ENCODE measurements at regions not wholly inside any gene's neighbourhood (a gene's known extent, or its start where the extent isn't known, plus 50 kb on each side); places are given as distances from the start of the nearest gene placed in this dataset.

DNA sequence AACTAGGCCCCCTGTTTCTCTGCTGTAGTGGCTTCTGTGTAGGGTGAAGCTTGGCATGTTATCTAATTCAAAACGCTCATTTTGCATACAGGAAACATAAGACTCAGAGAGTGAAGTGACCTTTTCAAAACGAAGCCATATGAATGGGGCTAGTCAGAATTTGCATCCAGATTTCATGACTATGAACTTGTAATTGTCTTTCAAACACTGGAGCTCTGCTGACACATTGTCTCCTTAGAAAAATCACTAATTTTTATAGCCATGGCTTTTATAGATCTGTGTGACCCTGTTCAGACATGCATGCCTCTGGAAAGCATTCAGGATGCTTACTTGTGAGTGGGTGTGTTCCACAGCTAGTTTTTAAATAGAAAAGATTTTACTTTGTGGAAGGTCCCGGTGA is 444.3 kb upstream of the GCFC2 start:
- TF ChIP-seq, protein P1, sequence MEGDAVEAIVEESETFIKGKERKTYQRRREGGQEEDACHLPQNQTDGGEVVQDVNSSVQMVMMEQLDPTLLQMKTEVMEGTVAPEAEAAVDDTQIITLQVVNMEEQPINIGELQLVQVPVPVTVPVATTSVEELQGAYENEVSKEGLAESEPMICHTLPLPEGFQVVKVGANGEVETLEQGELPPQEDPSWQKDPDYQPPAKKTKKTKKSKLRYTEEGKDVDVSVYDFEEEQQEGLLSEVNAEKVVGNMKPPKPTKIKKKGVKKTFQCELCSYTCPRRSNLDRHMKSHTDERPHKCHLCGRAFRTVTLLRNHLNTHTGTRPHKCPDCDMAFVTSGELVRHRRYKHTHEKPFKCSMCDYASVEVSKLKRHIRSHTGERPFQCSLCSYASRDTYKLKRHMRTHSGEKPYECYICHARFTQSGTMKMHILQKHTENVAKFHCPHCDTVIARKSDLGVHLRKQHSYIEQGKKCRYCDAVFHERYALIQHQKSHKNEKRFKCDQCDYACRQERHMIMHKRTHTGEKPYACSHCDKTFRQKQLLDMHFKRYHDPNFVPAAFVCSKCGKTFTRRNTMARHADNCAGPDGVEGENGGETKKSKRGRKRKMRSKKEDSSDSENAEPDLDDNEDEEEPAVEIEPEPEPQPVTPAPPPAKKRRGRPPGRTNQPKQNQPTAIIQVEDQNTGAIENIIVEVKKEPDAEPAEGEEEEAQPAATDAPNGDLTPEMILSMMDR (conservative IDR thresholded peaks at IDR 0.05), result no peak
- no peak for TF ChIP-seq ZFX (IDR thresholded peaks at IDR 0.05)

All from C4-2B (cell line).